Esophagus muscularis mucosa (tissue), 4 donors: ENCODE measurements at regions not wholly inside any gene's neighbourhood (a gene's known extent, or its start where the extent isn't known, plus 50 kb on each side); places are given as distances from the start of the nearest gene placed in this dataset.

Experiments
- DNase-seq: peaks from one replicate; pipeline ENCODE4 v3.0.0-alpha.2; 2017; ENCODE audit errors: extremely low spot score
- H3K27ac ChIP-seq, 4 donors: fragments of 200-600 bp; sonication (generic); replicated peaks in 1 of 4; 1 replicate in 3 of 4; 2 replicates in 1 of 4; pipeline ENCODE4 v1.5.1; 2016 to 2019; ENCODE audit warnings: mild to moderate bottlenecking in 1 of 4
- H3K27me3 ChIP-seq, 4 donors: fragments of 200-600 bp; sonication (generic); one replicate each; pipeline versions ENCODE4 v1.5.1 to v1.6.0; 2016 to 2019
- H3K36me3 ChIP-seq, 4 donors: fragments of 200-600 bp; sonication (generic); one replicate each; pipeline ENCODE4 v1.5.1; 2016 to 2019
- H3K4me1 ChIP-seq, 4 donors: fragments of 200-600 bp; sonication (generic); one replicate each; pipeline ENCODE4 v1.5.1; 2016 to 2019
- H3K4me3 ChIP-seq, 4 donors: fragments of 200-600 bp; sonication (generic); 1 replicate in 2 of 4; 2 replicates in 2 of 4; pipeline ENCODE4 v1.5.1; 2016 to 2019; ENCODE audit warnings: mild to moderate bottlenecking in 4 of 4, moderate library complexity in 1 of 4
- H3K9me3 ChIP-seq, 4 donors: fragments of 200-600 bp; sonication (generic); 1 replicate in 3 of 4; 2 replicates in 1 of 4; pipeline ENCODE4 v1.5.1; 2016 to 2019
- EP300 ChIP-seq: sonication (generic); formaldehyde crosslinking; IDR thresholded peaks from one replicate; pipeline ENCODE4 v1.6.1; 2017; ENCODE audit warnings: antibody characterized with exemption
- POLR2A ChIP-seq: fragments of 450-650 bp; IDR thresholded peaks from one replicate; pipeline ENCODE4 v1.6.1; 2017; ENCODE audit warnings: antibody characterized with exemption, moderate library complexity, mild to moderate bottlenecking, low read depth
- POLR2AphosphoS5 ChIP-seq, 2 donors: sonication (generic); formaldehyde crosslinking; IDR thresholded peaks; one replicate each; pipeline ENCODE4 v1.6.1; 2017; ENCODE audit warnings: antibody characterized with exemption in 2 of 2
- WGBS: methylation state at CpG from one replicate; pipeline ENCODE4 v1.1.5; 2018; 5-methylcytosine and 5-hydroxymethylcytosine counted together
- intact Hi-C: fragments of 100-400 bp; cut with DNase I; formaldehyde crosslinking; loops from one replicate; pipeline ENCODE4 v1.15.1; 2023
- TF ChIP-seq, protein P1 (sequence below), 3 experiments: fragments of 200-600 bp in 2 of 3; fragments of 450-650 bp in 1 of 3; sonication (generic) in 2 of 3; IDR thresholded peaks; one replicate each; pipeline ENCODE4 v1.5.1; 2017 to 2019; ENCODE audit warnings: antibody characterized with exemption in 3 of 3, mild to moderate bottlenecking in 2 of 3, moderate library complexity in 1 of 3

DNA sequence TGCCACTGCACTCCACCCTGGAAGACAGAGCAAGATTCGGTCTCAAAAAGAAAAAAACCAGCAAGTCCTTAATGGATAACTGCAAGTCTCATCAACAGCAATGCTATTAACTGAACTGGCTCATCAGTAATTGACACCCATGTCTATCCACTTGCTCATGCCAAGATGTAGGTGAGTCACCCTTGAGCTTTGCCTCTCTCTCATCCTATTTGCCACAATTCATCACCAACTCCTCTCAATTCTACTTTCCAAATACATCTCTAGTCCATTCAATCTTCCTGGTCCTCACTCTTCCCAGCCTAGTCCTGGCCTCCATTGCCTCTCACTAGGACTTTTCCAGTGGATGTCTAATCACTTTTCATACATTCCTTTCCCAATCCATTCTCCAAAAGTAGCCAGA is 103.7 kb upstream of the PRMT6 start:
- Histone ChIP-seq H3K4me1 (no peaks in the 10 kb centered on the region), H3K36me3 (no peaks in the 10 kb centered on the region), H3K4me3 (no peak overlapping the region), H3K27me3 (no peaks in the 10 kb centered on the region), H3K27ac (no peak overlapping the region), H3K9me3 (no peaks in the 10 kb centered on the region)
- TF ChIP-seq, protein P1, sequence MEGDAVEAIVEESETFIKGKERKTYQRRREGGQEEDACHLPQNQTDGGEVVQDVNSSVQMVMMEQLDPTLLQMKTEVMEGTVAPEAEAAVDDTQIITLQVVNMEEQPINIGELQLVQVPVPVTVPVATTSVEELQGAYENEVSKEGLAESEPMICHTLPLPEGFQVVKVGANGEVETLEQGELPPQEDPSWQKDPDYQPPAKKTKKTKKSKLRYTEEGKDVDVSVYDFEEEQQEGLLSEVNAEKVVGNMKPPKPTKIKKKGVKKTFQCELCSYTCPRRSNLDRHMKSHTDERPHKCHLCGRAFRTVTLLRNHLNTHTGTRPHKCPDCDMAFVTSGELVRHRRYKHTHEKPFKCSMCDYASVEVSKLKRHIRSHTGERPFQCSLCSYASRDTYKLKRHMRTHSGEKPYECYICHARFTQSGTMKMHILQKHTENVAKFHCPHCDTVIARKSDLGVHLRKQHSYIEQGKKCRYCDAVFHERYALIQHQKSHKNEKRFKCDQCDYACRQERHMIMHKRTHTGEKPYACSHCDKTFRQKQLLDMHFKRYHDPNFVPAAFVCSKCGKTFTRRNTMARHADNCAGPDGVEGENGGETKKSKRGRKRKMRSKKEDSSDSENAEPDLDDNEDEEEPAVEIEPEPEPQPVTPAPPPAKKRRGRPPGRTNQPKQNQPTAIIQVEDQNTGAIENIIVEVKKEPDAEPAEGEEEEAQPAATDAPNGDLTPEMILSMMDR (IDR thresholded peaks at IDR 0.05): no peak
- TF ChIP-seq POLR2A (no peak), EP300 (no peak), POLR2AphosphoS5 (IDR thresholded peaks at IDR 0.05) (no peak)
- WGBS: 100% methylated on average over 1 of the region's 1 CpG
- no peak for DNase-seq
- intact Hi-C loops: no loop called here

- Histone ChIP-seq H3K27me3 (no peaks in the 10 kb centered on the region), H3K4me1 (no peaks in the 10 kb centered on the region), H3K9me3 (no peaks in the 10 kb centered on the region), H3K36me3 (no peaks in the 10 kb centered on the region), H3K27ac (no peak overlapping the region), H3K4me3 (no peak overlapping the region)
- no peak for TF ChIP-seq EP300
- TF ChIP-seq POLR2AphosphoS5 (IDR thresholded peaks at IDR 0.05): no peak
- TF ChIP-seq POLR2A: no peak
- TF ChIP-seq, protein P1 (IDR thresholded peaks at IDR 0.05): no peak
- no peak for DNase-seq
- intact Hi-C loops: no loop called here
These were observed 101.7 kb upstream of the PRMT6 start for GRCh38 chr1:106954661-106955229.

DNA sequence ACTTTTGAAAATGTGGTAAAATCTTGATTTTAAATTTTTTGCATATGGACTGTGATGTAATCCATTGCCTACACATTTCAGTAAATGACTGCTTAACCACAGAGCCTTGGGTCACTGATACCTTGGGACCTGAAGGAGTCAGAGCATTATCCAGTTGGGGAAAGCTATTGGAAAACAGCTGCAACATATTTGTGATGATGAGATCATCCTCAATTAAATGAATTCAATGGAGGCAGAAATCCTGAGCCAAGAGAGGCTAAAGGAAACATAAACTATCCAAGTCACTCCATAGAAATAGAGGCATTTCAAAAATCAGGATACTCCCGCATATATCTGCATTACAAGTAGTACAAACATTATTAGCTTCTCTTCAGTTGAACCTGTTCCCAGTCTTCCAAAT is 99.8 kb upstream of the PRMT6 start:
- H3K4me1 ChIP-seq: no peaks in the 10 kb centered on the region
- no peaks in the 10 kb centered on the region for H3K27me3 ChIP-seq
- H3K27ac ChIP-seq: no peak overlapping the region
- no peak overlapping the region for H3K4me3 ChIP-seq
- H3K36me3 ChIP-seq: no peaks in the 10 kb centered on the region
- H3K9me3 ChIP-seq: no peaks in the 10 kb centered on the region
- DNase-seq: no peak
- WGBS: 72% methylated on average over 1 of the region's 1 CpG
- intact Hi-C loops: no loop called here
- TF ChIP-seq POLR2AphosphoS5 (IDR thresholded peaks at IDR 0.05) (no peak), EP300 (no peak), POLR2A (no peak)
- TF ChIP-seq, protein P1 (IDR thresholded peaks at IDR 0.05): no peak

GRCh38 chr1:106957795-106958194 is 98.7 kb upstream of the PRMT6 start:
- TF ChIP-seq, protein P1 (IDR thresholded peaks at IDR 0.05): no peak
- TF ChIP-seq POLR2AphosphoS5 (IDR thresholded peaks at IDR 0.05) (no peak), EP300 (no peak), POLR2A (no peak)
- no peak for DNase-seq
- H3K36me3 ChIP-seq: no peaks in the 10 kb centered on the region
- no peak overlapping the region for H3K4me3 ChIP-seq
- no peak overlapping the region for H3K27ac ChIP-seq
- no peaks in the 10 kb centered on the region for H3K9me3 ChIP-seq
- 77% methylated on average over 3 of the region's 3 CpGs for WGBS
- intact Hi-C loops: no loop called here
- H3K4me1 ChIP-seq: no peaks in the 10 kb centered on the region
- H3K27me3 ChIP-seq: no peaks in the 10 kb centered on the region

GRCh38 chr1:106960412-106960811 is 96.1 kb upstream of the PRMT6 start:
- H3K4me3 ChIP-seq: no peak overlapping the region
- no peak for DNase-seq
- no peaks in the 10 kb centered on the region for H3K36me3 ChIP-seq
- H3K4me1 ChIP-seq: no peaks in the 10 kb centered on the region
- intact Hi-C loops: no loop called here
- H3K27ac ChIP-seq: no peak overlapping the region
- no peak for TF ChIP-seq POLR2AphosphoS5 (IDR thresholded peaks at IDR 0.05)
- TF ChIP-seq POLR2A: no peak
- no peak for TF ChIP-seq EP300
- TF ChIP-seq, protein P1 (IDR thresholded peaks at IDR 0.05): no peak
- 56% methylated on average over 4 of the region's 4 CpGs for WGBS
- no peaks in the 10 kb centered on the region for H3K27me3 ChIP-seq
- H3K9me3 ChIP-seq: no peaks in the 10 kb centered on the region
